Endodermal cell (in vitro differentiated cells): ENCODE measurements at regions not wholly inside any gene's neighbourhood (a gene's known extent, or its start where the extent isn't known, plus 50 kb on each side); places are given as distances from the start of the nearest gene placed in this dataset.
A peak's percentile ranks its signal among the peaks of the same experiment; 100 is the strongest.

Source experiments
- DNase-seq: peaks from one replicate; pipeline ENCODE4 v3.0.0-alpha.2; 2017
- H3K27ac ChIP-seq: 2 replicates; pipeline ENCODE4 v1.5.1; 2013; ENCODE audit warnings: mild to moderate bottlenecking, low read depth, low read length, moderate library complexity
- H3K27me3 ChIP-seq: 2 replicates; pipeline ENCODE4 v1.6.1; 2013; ENCODE audit warnings: mild to moderate bottlenecking, low read length, moderate library complexity; ENCODE audit not compliant: insufficient read depth, control insufficient read depth, poor library complexity, severe bottlenecking
- H3K36me3 ChIP-seq: 2 replicates; pipeline ENCODE4 v1.7.0; 2013; ENCODE audit warnings: mild to moderate bottlenecking, low read length, moderate library complexity; ENCODE audit not compliant: control insufficient read depth, insufficient read depth
- H3K4me1 ChIP-seq: one replicate; pipeline ENCODE4 v1.7.0; 2013; ENCODE audit warnings: low read length; ENCODE audit not compliant: control insufficient read depth, insufficient read depth
- H3K4me3 ChIP-seq: 2 replicates; pipeline ENCODE4 v1.5.1; 2013; ENCODE audit warnings: mild to moderate bottlenecking, low read length, moderate library complexity
- H3K9ac ChIP-seq: 2 replicates; pipeline ENCODE4 v1.6.1; 2013; ENCODE audit warnings: mild to moderate bottlenecking, low read length, moderate library complexity; ENCODE audit not compliant: poor library complexity, severe bottlenecking; ENCODE audit errors: extremely low read depth
- H3K9me3 ChIP-seq: 2 replicates; pipeline ENCODE4 v1.6.1; 2013; ENCODE audit warnings: mild to moderate bottlenecking, low read length, moderate library complexity; ENCODE audit not compliant: control insufficient read depth
- H3K27ac Mint-ChIP-seq: 2 replicates; pipeline ENCODE4 v1.8.0; 2020; ENCODE audit warnings: mixed read lengths
- H3K27me3 Mint-ChIP-seq: 2 replicates; pipeline ENCODE4 v1.8.0; 2021; ENCODE audit warnings: mild to moderate bottlenecking, mixed read lengths; ENCODE audit not compliant: insufficient read depth
- H3K36me3 Mint-ChIP-seq: 2 replicates; pipeline ENCODE4 v1.8.0; 2020; ENCODE audit warnings: low read depth, mixed read lengths
- H3K4me1 Mint-ChIP-seq: 2 replicates; pipeline ENCODE4 v1.8.0; 2020; ENCODE audit warnings: mixed read lengths
- H3K4me3 Mint-ChIP-seq: 2 replicates; pipeline ENCODE4 v1.8.0; 2020; ENCODE audit warnings: mild to moderate bottlenecking, moderate library complexity, mixed read lengths
- H3K9me3 Mint-ChIP-seq: 2 replicates; pipeline ENCODE4 v1.8.0; 2020; ENCODE audit warnings: mild to moderate bottlenecking, mixed read lengths
- CTCF ChIP-seq: fragments of 200-600 bp; sonication (generic); conservative IDR thresholded peaks from 2 replicates; pipeline ENCODE4 v1.5.0; 2021; ENCODE audit warnings: antibody characterized with exemption, mild to moderate bottlenecking
- WGBS, 2 experiments: methylation state at CpG; one replicate each; pipeline versions ENCODE4 v1.1.5 to v1.1.7; 2013; ENCODE audit warnings: missing lambda C conversion rate in 2 of 2, mixed read lengths in 1 of 2; ENCODE audit not compliant: insufficient coverage in 1 of 2, insufficient read length in 1 of 2; 5-methylcytosine and 5-hydroxymethylcytosine counted together

- H3K4me1 ChIP-seq: no peaks in the 10 kb centered on the region
- Mint-ChIP-seq H3K9me3 (no peaks in the 10 kb centered on the region), H3K27me3 (no peaks in the 10 kb centered on the region), H3K36me3 (no peaks in the 10 kb centered on the region), H3K27ac (no peak overlapping the region), H3K4me1 (no peaks in the 10 kb centered on the region), H3K4me3 (no peak overlapping the region)
- no peak overlapping the region for H3K4me3 ChIP-seq
- no peaks in the 10 kb centered on the region for H3K36me3 ChIP-seq
- WGBS, 2 experiments: 88 to 100% methylated on average over 1 of the region's 1 CpG
- no peak overlapping the region for H3K27ac ChIP-seq
- no peak for DNase-seq
- H3K9ac ChIP-seq: no peak overlapping the region
- H3K27me3 ChIP-seq: no peaks in the 10 kb centered on the region
- TF ChIP-seq CTCF: no peak
- H3K9me3 ChIP-seq: no peaks in the 10 kb centered on the region
Observed at GRCh38 chr21:16087523-16087922, 357.7 kb downstream of the USP25 start.

- Histone ChIP-seq H3K27me3 (no peaks in the 10 kb centered on the region), H3K9ac (no peak overlapping the region), H3K4me3 (no peak overlapping the region), H3K36me3 (no peaks in the 10 kb centered on the region), H3K9me3 (no peaks in the 10 kb centered on the region), H3K27ac (no peak overlapping the region), H3K4me1 (no peaks in the 10 kb centered on the region)
- no peaks in the 10 kb centered on the region for H3K36me3 Mint-ChIP-seq
- no peak for DNase-seq
- TF ChIP-seq CTCF: peak; percentile 31
- H3K27ac Mint-ChIP-seq: no peak overlapping the region
- no peaks in the 10 kb centered on the region for H3K27me3 Mint-ChIP-seq
- WGBS, 2 experiments: 89 to 100% methylated on average over 1 of the region's 1 CpG
- no peak overlapping the region for H3K4me3 Mint-ChIP-seq
- H3K9me3 Mint-ChIP-seq: no peaks in the 10 kb centered on the region
- H3K4me1 Mint-ChIP-seq: no peaks in the 10 kb centered on the region
Observed at GRCh38 chr21:16088056-16088455, 358.3 kb downstream of the USP25 start.

DNA sequence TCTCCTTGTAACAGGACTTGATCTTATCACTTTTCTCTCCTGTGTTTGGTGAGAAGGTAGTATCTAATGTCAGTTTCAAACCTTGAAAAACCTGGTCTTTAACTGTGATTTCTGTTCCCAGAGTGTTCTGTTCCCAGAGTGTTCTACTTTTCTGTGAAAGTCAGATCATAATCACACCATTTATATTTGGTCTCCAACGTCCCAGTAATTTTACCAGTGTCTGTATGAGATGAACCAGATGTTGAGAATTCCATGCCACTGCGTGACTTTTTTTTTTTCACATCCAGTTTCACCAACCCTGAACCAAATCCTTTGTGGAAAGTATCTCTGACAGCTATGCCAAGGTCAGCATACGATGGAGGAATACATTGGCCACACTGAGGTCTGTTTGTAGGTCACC is 365.2 kb downstream of the USP25 start:
- no peaks in the 10 kb centered on the region for H3K4me1 ChIP-seq
- H3K4me3 ChIP-seq: no peak overlapping the region
- H3K27ac ChIP-seq: no peak overlapping the region
- no peak for TF ChIP-seq CTCF
- H3K36me3 ChIP-seq: no peaks in the 10 kb centered on the region
- no peaks in the 10 kb centered on the region for H3K9me3 Mint-ChIP-seq
- DNase-seq: no peak
- H3K36me3 Mint-ChIP-seq: no peaks in the 10 kb centered on the region
- H3K9ac ChIP-seq: no peak overlapping the region
- H3K4me1 Mint-ChIP-seq: no peaks in the 10 kb centered on the region
- no peaks in the 10 kb centered on the region for H3K27me3 ChIP-seq
- no peak overlapping the region for H3K4me3 Mint-ChIP-seq
- no peaks in the 10 kb centered on the region for H3K9me3 ChIP-seq
- no peaks in the 10 kb centered on the region for H3K27me3 Mint-ChIP-seq
- 90% methylated on average over 3 of the region's 3 CpGs; no CpG with 5 or more reads in 1 of the 2 experiments for WGBS, 2 experiments
- H3K27ac Mint-ChIP-seq: no peak overlapping the region
